Endothelial cell of umbilical vein (primary cell): ENCODE measurements at regions not wholly inside any gene's neighbourhood (a gene's known extent, or its start where the extent isn't known, plus 50 kb on each side); places are given as distances from the start of the nearest gene placed in this dataset.

Source experiments
- CTCF ChIP-seq, 2 donors: IDR thresholded peaks; 1 replicate in 1 of 2; 2 replicates in 1 of 2; pipeline ENCODE4 v1.5.1; 2011; ENCODE audit warnings: low read length in 2 of 2, mild to moderate bottlenecking in 2 of 2, moderate library complexity in 2 of 2, control low read depth in 1 of 2, inconsistent platforms in 1 of 2, low read depth in 1 of 2; ENCODE audit not compliant: insufficient read depth in 1 of 2; ENCODE audit errors: extremely low read depth in 1 of 2
- EZH2 ChIP-seq: IDR thresholded peaks from 2 replicates; pipeline ENCODE4 v1.6.1; 2012; ENCODE audit warnings: borderline replicate concordance, low read depth, mild to moderate bottlenecking, moderate library complexity, low read length, inconsistent platforms; ENCODE audit not compliant: severe bottlenecking
- FOS ChIP-seq: IDR thresholded peaks from 2 replicates; pipeline ENCODE4 v1.6.1; 2011; ENCODE audit warnings: mild to moderate bottlenecking, low read length, moderate library complexity, borderline replicate concordance; ENCODE audit not compliant: insufficient read depth
- POLR2AphosphoS5 ChIP-seq: IDR thresholded peaks from 2 replicates; pipeline ENCODE4 v1.6.1; 2012; ENCODE audit warnings: low read depth, mild to moderate bottlenecking, control low read depth, low read length, moderate library complexity; ENCODE audit not compliant: insufficient read depth

GRCh38 chr1:118484893-118485292 lies 299.9 kb upstream of the SPAG17 start:
- TF ChIP-seq POLR2AphosphoS5: no peak
- no peak for TF ChIP-seq CTCF (IDR thresholded peaks at IDR 0.05; ENCODE audit: extremely low read depth in 1 of 2, insufficient read depth in 1 of 2, low read depth in 1 of 2, low read length in 2 of 2)
- TF ChIP-seq FOS: no peak
- no peak for TF ChIP-seq EZH2
